ENCODE measurements at regions not wholly inside any gene's neighbourhood (a gene's known extent, or its start where the extent isn't known, plus 50 kb on each side); places are given as distances from the start of the nearest gene placed in this dataset.

GRCh38 chr11:32219320-32219719 is 128.4 kb downstream of the RCN1 start:
- H3K9me3 ChIP-seq (replicated peaks; ENCODE audit: control insufficient read depth, insufficient read depth, low read length), result no peaks in the 10 kb centered on the region
- 26% methylated on average over 7 of the region's 7 CpGs for WGBS (ENCODE audit: insufficient coverage, insufficient replicate concordance, low lambda C conversion rate, missing lambda C conversion rate)
- H3K79me2 ChIP-seq (ENCODE audit: control insufficient read depth, insufficient read depth, low read length), result no peaks in the 10 kb centered on the region
- H3K27me3 ChIP-seq (replicated peaks in 1 of 2; ENCODE audit: control insufficient read depth in 2 of 2, insufficient read depth in 2 of 2, low read length in 1 of 2), result no peaks in the 10 kb centered on the region
- ChIA-PET SMC1A (ENCODE audit: uncharacterized antibody, unreplicated experiment) (no interaction called here), RAD21 (ENCODE audit: unreplicated experiment) (no interaction called here), CTCF (interaction anchor here (1.1 kb wide), 1 partner anchor 13 kb away, joined by 3 read pairs; no protein-coding TSS in a partner anchor), POLR2A (no interaction called here)
- ATAC-seq (no peak), DNase-seq (ENCODE audit: low read depth, low spot score) (no peak), FAIRE-seq (no peak)
- no peaks in the 10 kb centered on the region for H3K4me1 ChIP-seq (ENCODE audit: control insufficient read depth, insufficient read depth, low read length)
- BruUV-seq (replicated peaks), result no TSS peak
- no peaks in the 10 kb centered on the region for H4K20me1 ChIP-seq (ENCODE audit: control insufficient read depth, insufficient read depth)
- intact Hi-C loops (cut with micrococcal nuclease; ENCODE audit: unreplicated experiment) (no loop called here), in situ Hi-C loops (cut with MboI) (no loop called here)
- no peak overlapping the region for H2AFZ ChIP-seq (ENCODE audit: control insufficient read depth, low read depth, low read length)
- no peak overlapping the region for H3K27ac ChIP-seq (ENCODE audit: control insufficient read depth, insufficient read depth)
- H3K4me3 ChIP-seq, result no peak overlapping the region
- H3K9ac ChIP-seq (ENCODE audit: control insufficient read depth, insufficient read depth, low read length), result no peak overlapping the region
- no peak overlapping the region for H3K4me2 ChIP-seq (ENCODE audit: control insufficient read depth, insufficient read depth)
- no peaks in the 10 kb centered on the region for H3K36me3 ChIP-seq (ENCODE audit: control insufficient read depth in 2 of 2, insufficient read depth in 2 of 2, low read length in 1 of 2)
- TF ChIP-seq IKZF1 (conservative IDR thresholded peaks at IDR 0.05) (no peak), PRDM15 (CRISPR knock-in tag; IDR thresholded peaks at IDR 0.05) (no peak), MTA2 (IDR thresholded peaks at IDR 0.05; ENCODE audit: low read depth) (no peak), SUPT20H (IDR thresholded peaks at IDR 0.05; ENCODE audit: borderline replicate concordance, control insufficient read depth, low read depth, low read length) (no peak), CREM (IDR thresholded peaks at IDR 0.05; ENCODE audit: low read depth) (no peak), SMC3 (IDR thresholded peaks at IDR 0.05; ENCODE audit: borderline replicate concordance, low read length) (no peak), CBX5 (IDR thresholded peaks at IDR 0.05; ENCODE audit: low read depth) (no peak), CBX3 (IDR thresholded peaks at IDR 0.05; ENCODE audit: borderline replicate concordance, low read depth) (no peak), ZNF592 (IDR thresholded peaks at IDR 0.05) (no peak), RUNX3 (IDR thresholded peaks at IDR 0.05; ENCODE audit: low read length) (no peak), ELK1 (IDR thresholded peaks at IDR 0.05; ENCODE audit: low read depth, low read length) (no peak), RAD51 (IDR thresholded peaks at IDR 0.05) (no peak), PKNOX1 (IDR thresholded peaks at IDR 0.05) (no peak), TBL1XR1 (IDR thresholded peaks at IDR 0.05; ENCODE audit: low read depth, low read length) (no peak), JUND (IDR thresholded peaks at IDR 0.05; ENCODE audit: low read depth, low read length) (no peak)

All from GM12878 (cell line).